Activated CD4-positive, alpha-beta T cell treated with anti-CD3 and anti-CD28 coated beads, Interleukin-2, amount 50 U/mL, for 16 hours (primary cell): ENCODE measurements at regions not wholly inside any gene's neighbourhood (a gene's known extent, or its start where the extent isn't known, plus 50 kb on each side); places are given as distances from the start of the nearest gene placed in this dataset.
"Not testable (repeated sequence)": the region's sequence is repeated elsewhere in the genome, so short reads cannot be mapped to it uniquely, and the experiment has no call there.

ENCODE experiments used
- DNase-seq: peaks from one replicate; pipeline ENCODE4 v3.0.0-alpha.2; 2020

DNA sequence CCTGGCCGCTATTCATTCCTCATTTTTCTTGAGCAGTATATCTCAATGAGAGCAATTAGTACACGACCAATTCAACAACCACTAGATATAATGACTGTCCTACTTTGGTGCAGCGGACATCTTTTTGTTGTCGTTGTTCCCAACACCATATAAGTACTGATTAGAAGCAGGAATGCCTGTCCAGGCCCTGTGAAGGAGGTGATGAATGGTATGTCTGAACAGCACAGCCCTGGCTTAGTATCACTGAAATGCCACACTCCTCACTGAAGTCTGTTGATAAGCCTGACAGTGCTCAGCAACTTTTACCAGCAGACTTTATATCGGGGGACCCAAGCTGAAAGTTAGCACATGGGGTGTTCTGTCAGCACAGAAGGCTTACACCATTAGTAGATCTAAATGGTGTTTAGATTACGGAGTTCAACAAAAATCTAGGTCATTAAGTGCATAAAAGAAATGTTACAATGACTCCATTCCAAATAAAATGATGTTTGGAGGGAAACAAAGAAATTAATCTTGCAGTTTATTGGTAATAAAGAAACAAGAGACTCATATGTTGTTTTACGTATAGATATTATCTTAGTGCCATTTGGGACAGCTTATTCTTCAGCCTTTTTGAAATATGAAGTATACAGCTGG lies 228.3 kb upstream of the TTC29 start:
- DNase-seq: no peak

- no peak for DNase-seq
Measured at GRCh38 chr4:147174591-147174990, 228.9 kb upstream of the TTC29 start.

GRCh38 chr4:147175460-147176025 lies 229.9 kb upstream of the TTC29 start:
- DNase-seq: no peak

DNA sequence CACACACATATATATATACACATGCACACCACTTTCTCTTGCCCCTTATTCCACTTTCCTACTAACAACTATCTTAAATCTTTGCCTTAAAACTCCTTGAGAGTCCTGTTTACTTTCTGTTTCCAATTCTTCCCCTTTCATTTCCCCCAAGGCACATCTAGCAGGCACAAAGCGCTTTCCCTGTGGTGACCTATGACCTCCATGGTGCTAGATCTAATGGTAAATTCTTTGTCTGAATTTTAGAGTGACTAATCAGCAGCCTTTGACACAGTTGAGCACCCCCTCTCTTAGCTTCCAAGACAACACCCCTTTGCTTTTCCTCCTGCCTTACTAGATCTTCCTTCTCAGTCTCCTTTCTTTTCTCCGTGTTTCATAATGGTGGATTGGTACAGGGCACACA lies 236.4 kb upstream of the TTC29 start:
- no peak for DNase-seq

- no peak for DNase-seq
Measured at GRCh38 chr4:147192679-147193078, 247.0 kb upstream of the TTC29 start.

DNA sequence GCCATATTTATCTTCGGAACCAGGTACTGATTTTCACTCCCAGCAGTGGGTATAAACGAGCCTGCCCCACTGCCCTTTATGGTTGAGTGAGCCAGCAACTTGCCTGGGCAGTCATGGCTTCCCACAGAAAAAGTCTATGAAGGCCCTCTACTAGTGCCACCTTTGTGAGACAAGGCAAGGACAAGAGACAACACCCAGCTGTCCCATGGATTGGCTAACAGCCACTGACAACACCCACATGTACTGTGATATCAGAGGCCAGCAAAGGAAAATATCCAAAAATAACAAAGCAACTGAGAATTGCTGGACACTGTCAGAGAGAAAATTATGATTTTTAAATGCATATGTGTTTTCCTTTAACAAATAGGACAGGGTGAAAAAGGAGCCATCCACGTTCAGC lies 248.4 kb upstream of the TTC29 start:
- DNase-seq: no peak

- no peak for DNase-seq
Measured at GRCh38 chr4:147194604-147195003, 248.9 kb upstream of the TTC29 start.

- DNase-seq: no peak
Measured at GRCh38 chr4:147195386-147195785, 249.7 kb upstream of the TTC29 start.

DNA sequence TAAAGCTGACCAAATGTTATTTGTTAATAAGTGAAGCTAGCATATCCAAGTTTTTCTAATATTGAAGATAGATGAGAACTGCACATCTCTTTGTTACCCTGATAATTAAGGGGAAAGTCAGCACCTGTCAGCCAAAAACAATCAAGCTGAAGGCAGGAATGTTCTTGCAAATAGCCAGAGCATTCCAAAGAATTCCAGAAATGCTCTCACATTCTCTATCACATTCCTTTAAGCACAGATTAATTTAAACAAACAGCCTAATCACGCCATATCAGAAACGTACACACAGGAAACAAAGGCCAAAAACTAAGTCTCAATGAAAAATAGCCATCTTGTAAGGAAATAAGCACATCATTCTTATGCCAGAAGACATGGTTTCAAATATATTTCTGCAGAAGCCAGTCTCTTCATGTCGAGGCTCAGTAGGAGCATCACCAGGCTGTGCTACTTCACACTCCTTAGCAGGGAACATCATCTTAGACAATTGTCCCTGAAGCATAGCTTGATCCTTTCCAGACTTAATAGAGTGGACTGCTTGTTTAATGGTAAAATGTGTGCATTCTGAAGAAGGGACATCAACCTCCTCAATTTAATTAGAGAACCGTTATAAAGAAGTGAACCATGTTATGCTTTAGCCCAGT lies 252.9 kb upstream of the TTC29 start:
- no peak for DNase-seq

GRCh38 chr4:147201016-147201415 lies 255.4 kb upstream of the TTC29 start:
- no peak for DNase-seq

DNA sequence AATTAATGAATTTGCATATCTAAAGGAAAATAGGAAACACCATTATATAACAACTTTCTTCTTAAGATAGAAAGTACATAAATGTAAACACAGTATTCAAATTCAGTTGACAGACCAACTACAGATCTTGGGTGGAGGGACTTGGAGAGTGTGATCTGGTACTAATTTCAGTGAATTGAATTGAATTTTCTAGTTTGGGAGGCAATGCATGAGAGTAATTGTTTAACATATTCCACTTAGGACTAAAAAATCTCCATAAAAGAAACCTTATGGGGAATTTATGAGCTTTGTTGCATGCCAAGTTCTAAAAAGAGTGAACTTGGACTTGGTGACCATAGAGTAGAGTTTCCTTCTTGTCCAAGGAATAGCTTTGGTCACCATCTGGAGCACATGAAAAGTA lies 261.1 kb upstream of the TTC29 start:
- DNase-seq: no peak

GRCh38 chr4:147207911-147208310 lies 262.2 kb upstream of the TTC29 start:
- DNase-seq: no peak

- no peak for DNase-seq
Measured at GRCh38 chr4:147217655-147218054, 263.2 kb upstream of the EDNRA start.

DNA sequence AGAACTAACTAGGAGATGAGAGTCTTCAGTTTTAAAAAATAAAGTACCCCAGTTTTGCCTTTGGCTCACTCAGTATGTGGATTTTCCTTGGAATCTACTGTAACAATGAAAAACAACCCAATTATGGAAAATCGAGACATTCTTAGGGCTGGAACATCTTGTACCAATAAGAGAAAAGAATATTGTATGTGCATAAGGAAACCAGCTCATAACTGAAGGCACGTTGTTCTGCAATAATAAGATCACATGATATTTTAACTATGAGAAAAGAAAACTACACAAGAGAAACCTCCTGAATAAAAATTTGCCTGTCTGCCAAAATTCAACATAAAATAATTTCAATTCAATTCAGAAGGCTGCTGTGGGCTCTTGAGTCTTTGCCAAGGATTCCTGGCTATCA lies 261.8 kb upstream of the EDNRA start:
- no peak for DNase-seq

- DNase-seq: no peak
Measured at GRCh38 chr4:147220833-147221232, 260.1 kb upstream of the EDNRA start.

DNA sequence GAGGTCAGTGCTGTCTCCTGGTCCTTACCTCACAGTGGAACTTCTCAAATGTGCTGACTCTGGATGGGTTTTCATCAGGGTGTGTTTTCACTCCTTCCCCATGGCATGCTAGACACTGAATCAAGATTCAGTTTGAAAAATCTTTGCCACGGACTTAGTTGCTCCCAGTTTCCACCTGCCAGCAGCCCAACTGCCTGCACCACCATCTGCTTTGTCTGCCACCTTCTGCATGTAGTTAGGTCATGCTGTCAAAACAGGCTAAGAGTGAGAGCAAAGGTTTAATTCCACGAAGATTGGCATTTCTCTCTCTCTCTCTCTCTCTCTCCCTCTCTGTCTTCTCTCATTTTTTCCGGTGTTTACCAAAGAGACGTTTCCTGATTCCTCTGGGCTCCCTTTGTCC lies 258.0 kb upstream of the EDNRA start:
- DNase-seq: no peak

DNA sequence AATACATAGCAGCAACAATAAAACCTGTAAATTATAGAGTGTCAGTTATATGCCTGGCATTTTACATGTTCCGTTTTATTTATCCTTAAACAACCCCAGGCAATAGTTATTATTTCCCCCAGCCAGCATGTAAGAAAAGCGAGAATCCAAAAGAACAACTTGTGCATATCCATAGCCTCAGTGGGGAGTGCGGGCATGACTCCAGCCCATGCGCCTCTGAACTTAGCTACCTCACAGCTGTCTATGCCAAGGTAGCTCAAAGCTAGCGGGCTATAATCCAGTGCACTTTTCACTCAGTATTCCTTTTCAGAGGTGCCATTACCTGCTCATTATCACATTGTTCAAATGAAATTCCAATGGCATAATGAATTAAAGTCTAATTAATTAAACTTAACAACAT lies 257.3 kb upstream of the EDNRA start:
- DNase-seq: no peak

DNA sequence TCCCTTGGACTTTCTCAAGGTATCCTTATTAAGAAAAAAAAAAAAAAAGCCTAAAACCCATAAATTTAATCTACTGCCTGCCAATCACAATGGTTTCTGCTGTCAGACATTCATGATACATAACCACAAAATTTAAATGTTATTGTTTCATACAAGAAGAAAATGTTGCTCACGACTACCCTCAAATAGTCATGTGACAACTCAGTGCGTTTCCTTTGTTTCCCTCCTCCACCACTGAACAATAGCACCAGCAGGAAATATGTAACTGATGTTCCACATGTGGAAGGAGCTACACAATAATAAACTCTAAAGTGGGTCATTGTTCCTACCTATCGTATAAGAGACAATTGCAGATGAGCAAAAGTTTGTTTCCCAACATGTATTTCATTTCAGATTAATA lies 244.1 kb upstream of the EDNRA start:
- no peak for DNase-seq

- DNase-seq: no peak
Measured at GRCh38 chr4:147244786-147245185, 236.1 kb upstream of the EDNRA start.

- DNase-seq: no peak
Measured at GRCh38 chr4:147246096-147246495, 234.8 kb upstream of the EDNRA start.

DNA sequence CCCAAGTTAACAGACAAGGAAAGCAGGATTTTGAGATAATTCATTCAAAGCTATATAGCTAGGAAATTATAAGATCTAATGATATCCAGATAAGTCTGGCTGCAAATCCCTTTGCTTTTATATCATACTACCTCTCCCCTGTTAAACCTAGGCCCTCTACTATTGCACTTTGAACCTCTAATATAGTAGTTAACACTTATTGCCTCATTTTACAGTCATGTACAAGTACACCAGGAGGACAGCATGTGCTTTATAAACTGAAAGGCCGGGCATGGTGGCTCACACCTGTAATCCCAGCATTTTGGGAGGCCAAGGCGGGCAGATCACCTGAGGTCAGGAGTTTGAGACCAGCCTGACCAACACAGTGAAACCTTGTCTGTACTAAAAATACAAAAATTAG lies 234.4 kb upstream of the EDNRA start:
- not testable (repeated sequence) for DNase-seq

DNA sequence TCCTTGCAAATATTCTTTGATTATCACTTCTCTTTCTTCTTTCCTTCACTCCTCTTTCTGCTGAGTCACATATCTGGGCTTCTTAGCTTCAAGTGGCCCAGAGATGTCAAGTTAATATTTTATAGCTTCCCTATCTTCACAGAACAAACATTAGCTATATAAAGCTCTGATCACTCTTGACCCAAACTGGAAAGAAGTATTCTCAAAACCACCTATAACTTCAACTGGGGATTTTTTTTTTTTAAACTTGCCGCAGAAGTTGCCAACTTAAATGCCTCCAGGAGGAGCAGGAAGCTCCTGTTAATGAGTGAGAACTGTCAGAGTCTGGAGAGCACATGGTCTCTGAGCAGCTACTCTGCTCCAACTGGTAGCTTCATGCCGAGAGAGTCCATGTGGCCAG lies 233.3 kb upstream of the EDNRA start:
- DNase-seq: no peak

DNA sequence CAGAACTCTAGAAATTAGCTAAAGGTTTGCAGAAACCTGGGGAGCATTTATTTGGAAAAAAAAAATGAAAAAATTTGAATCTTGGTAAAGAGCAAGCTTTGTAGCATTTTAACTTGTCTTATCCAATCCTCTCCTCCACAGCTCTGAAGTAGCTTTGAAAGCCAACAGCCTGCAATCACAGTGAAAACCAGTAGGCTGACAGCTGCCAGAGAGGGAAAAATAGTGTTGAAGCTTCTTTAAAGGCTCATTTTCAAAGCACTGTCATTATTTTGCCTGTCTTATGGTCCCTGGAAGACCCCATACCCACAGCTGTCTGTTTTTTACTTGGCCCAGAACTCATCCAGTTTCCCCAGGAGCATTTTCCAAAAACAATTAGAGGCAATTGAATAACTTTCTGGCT lies 230.8 kb upstream of the EDNRA start:
- no peak for DNase-seq

DNA sequence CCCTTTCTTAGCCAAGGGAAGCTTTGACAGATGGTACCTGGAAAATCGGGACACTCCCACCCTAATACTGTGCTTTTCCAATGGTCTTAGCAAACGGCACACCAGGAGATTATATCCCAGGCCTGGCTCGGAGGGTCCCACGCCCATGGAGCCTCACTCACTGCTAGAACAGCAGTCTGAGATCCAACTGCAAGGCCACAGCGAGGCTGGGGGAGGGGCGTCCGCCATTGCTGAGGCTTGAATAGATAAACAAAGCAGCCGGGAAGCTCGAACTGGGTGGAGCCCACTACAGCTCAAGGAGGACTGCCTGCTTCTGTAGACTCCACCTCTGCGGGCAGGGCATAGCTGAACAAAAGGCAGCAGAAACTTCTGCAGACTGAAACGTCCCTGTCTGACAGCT lies 225.6 kb upstream of the EDNRA start:
- DNase-seq: not testable (repeated sequence)

DNA sequence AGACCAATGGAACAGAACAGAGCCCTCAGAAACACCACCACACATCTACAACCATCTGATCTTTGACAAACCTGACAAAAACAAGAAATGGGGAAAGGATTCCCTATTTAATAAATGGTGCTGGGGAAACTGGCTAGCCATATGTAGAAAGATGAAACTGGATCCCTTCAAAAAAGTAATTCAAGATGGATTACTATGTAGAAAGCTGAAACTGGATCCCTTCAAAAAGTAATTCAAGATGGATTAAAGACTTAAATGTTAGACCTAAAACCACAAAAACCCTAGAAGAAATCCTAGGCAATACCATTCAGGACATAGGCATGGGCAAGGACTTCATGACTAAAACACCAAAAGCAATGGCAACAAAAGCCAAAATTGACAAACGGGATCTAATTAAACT lies 221.6 kb upstream of the EDNRA start:
- DNase-seq: not testable (repeated sequence)
